B cell (primary cell): ENCODE measurements at regions not wholly inside any gene's neighbourhood (a gene's known extent, or its start where the extent isn't known, plus 50 kb on each side); places are given as distances from the start of the nearest gene placed in this dataset.

Experiments
- ATAC-seq: fragments of 200-7000 bp; cut with Tn5 transposase; one replicate; pipeline ENCODE4 v1.10.0; 2021; ENCODE audit warnings: low read depth, mild to moderate bottlenecking, moderate number of reproducible peaks, moderate library complexity
- CTCF ChIA-PET: fragments of 350-600 bp; sonication (Branson Sonifier 250); formaldehyde crosslinking; loops from one replicate; lab custom pipeline; 2021; ENCODE audit warnings: antibody characterized with exemption, inconsistent platforms; lab: Charles Lee
- POLR2A ChIA-PET: fragments of 350-600 bp; sonication (Branson Sonifier 250); formaldehyde crosslinking; loops from one replicate; lab custom pipeline; 2021; ENCODE audit warnings: antibody characterized with exemption; lab: Charles Lee
- DNase-seq: peaks from one replicate; pipeline ENCODE4 v3.0.0; 2013
- H2AFZ ChIP-seq: 2 replicates; pipeline ENCODE4 v1.6.1; 2012; ENCODE audit warnings: mild to moderate bottlenecking, low read depth, low read length; ENCODE audit not compliant: insufficient read depth, poor library complexity, severe bottlenecking
- H3K27ac ChIP-seq, 2 donors: 1 replicate in 1 of 2; 2 replicates in 1 of 2; pipeline ENCODE4 v1.5.1; 2012 to 2013; ENCODE audit warnings: low read length in 2 of 2, mild to moderate bottlenecking in 2 of 2, moderate library complexity in 1 of 2
- H3K27me3 ChIP-seq, 4 experiments: fragments of 200-600 bp in 1 of 4; sonication (generic) in 1 of 4; replicated peaks in 1 of 4; 1 replicate in 2 of 4; 2 replicates in 2 of 4; pipeline versions ENCODE4 v1.6.1 to v1.7.0; 2013 to 2016; ENCODE audit warnings: low read length in 3 of 4, mild to moderate bottlenecking in 2 of 4, mixed read lengths in 1 of 4, moderate library complexity in 1 of 4; ENCODE audit not compliant: insufficient read depth in 4 of 4, control insufficient read depth in 3 of 4; ENCODE audit errors: control extremely low read depth in 1 of 4
- H3K36me3 ChIP-seq, 2 experiments: replicated peaks in 1 of 2; 1 replicate in 1 of 2; 2 replicates in 1 of 2; pipeline versions ENCODE4 v1.6.1 to v1.7.1; 2013; ENCODE audit warnings: low read length in 1 of 2; ENCODE audit not compliant: insufficient read depth in 2 of 2, control insufficient read depth in 1 of 2; ENCODE audit errors: control extremely low read depth in 1 of 2, extremely low read depth in 1 of 2
- H3K4me1 ChIP-seq, 2 donors: fragments of 200-600 bp in 1 of 2; sonication (generic) in 1 of 2; 1 replicate in 1 of 2; 2 replicates in 1 of 2; pipeline versions ENCODE4 v1.5.1 to v1.6.1; 2013 to 2017; ENCODE audit warnings: low read length in 2 of 2; ENCODE audit not compliant: control insufficient read depth in 2 of 2, insufficient read depth in 2 of 2
- H3K4me2 ChIP-seq: replicated peaks from 2 replicates; pipeline ENCODE3; 2012; ENCODE audit warnings: mild to moderate bottlenecking, low read depth, low read length; ENCODE audit not compliant: poor library complexity, severe bottlenecking
- H3K4me3 ChIP-seq, 5 experiments: fragments of 200-600 bp in 1 of 5; sonication (generic) in 1 of 5; 1 replicate in 3 of 5; 2 replicates in 2 of 5; pipeline versions ENCODE4 v1.5.1 to v1.7.0; 2011 to 2016; ENCODE audit warnings: low read length in 4 of 5, mild to moderate bottlenecking in 4 of 5, low read depth in 2 of 5, control low read depth in 1 of 5, moderate library complexity in 1 of 5; ENCODE audit not compliant: insufficient read depth in 1 of 5; ENCODE audit errors: control extremely low read depth in 1 of 5, extremely low read depth in 1 of 5
- H3K79me2 ChIP-seq: fragments of 200-600 bp; sonication (generic); one replicate; pipeline ENCODE4 v1.6.0; 2016; ENCODE audit warnings: low read length; ENCODE audit not compliant: control insufficient read depth, insufficient read depth
- H3K9ac ChIP-seq: fragments of 200-600 bp; sonication (generic); 2 replicates; pipeline ENCODE4 v1.6.1; 2017; ENCODE audit warnings: mild to moderate bottlenecking, low read length, moderate library complexity
- H3K9me3 ChIP-seq, 3 donors: one replicate each; pipeline versions ENCODE4 v1.6.1 to v1.7.1; 2013; ENCODE audit warnings: low read length in 2 of 3; ENCODE audit not compliant: control insufficient read depth in 2 of 3, insufficient read depth in 1 of 3; ENCODE audit errors: control extremely low read depth in 1 of 3
- H4K20me1 ChIP-seq: 2 replicates; pipeline ENCODE4 v1.6.0; 2012; ENCODE audit warnings: mild to moderate bottlenecking, low read length; ENCODE audit not compliant: insufficient read depth, control insufficient read depth, poor library complexity, severe bottlenecking
- H3K27ac Mint-ChIP-seq: one replicate; pipeline ENCODE4 v1.8.0; 2021; ENCODE audit warnings: mixed read lengths
- H3K27me3 Mint-ChIP-seq: one replicate; pipeline ENCODE4 v1.8.0; 2021; ENCODE audit warnings: mixed read lengths
- H3K4me1 Mint-ChIP-seq: one replicate; pipeline ENCODE4 v1.8.0; 2021; ENCODE audit warnings: mixed read lengths
- H3K4me3 Mint-ChIP-seq: one replicate; pipeline ENCODE4 v1.8.0; 2021; ENCODE audit warnings: mixed read lengths
- H3K9me3 Mint-ChIP-seq: one replicate; pipeline ENCODE4 v1.8.0; 2022; ENCODE audit warnings: mixed read lengths; ENCODE audit not compliant: insufficient read depth
- CTCF ChIP-seq: fragments of 200-600 bp; IDR thresholded peaks from one replicate; pipeline ENCODE4 v1.8.0; 2022; ENCODE audit warnings: antibody characterized with exemption, mild to moderate bottlenecking
- EZH2 ChIP-seq: IDR thresholded peaks from 2 replicates; pipeline ENCODE4 v1.6.1; 2012; ENCODE audit warnings: borderline replicate concordance, low read depth, mild to moderate bottlenecking, moderate library complexity, low read length; ENCODE audit not compliant: insufficient read depth, poor library complexity, severe bottlenecking
- WGBS: methylation state at CpG from one replicate; pipeline ENCODE4 v1.1.5; 2013; ENCODE audit warnings: missing lambda C conversion rate; ENCODE audit not compliant: insufficient coverage; 5-methylcytosine and 5-hydroxymethylcytosine counted together
- intact Hi-C: fragments of 100-400 bp; cut with micrococcal nuclease; formaldehyde crosslinking; loops from one replicate; pipeline ENCODE4 v1.10.0; 2022

- intact Hi-C loops: no loop called here
- H3K4me1 Mint-ChIP-seq: no peaks in the 10 kb centered on the region
- ChIA-PET CTCF (no interaction called here), POLR2A (no interaction called here)
- H3K9ac ChIP-seq: no peak overlapping the region
- DNase-seq (no peak), ATAC-seq (no peak)
- no peaks in the 10 kb centered on the region for H3K9me3 ChIP-seq
- H3K27ac ChIP-seq: no peak overlapping the region
- H3K27me3 ChIP-seq: no peaks in the 10 kb centered on the region
- 57% methylated on average over 1 of the region's 1 CpG for WGBS
- no peaks in the 10 kb centered on the region for H3K27me3 Mint-ChIP-seq
- no peaks in the 10 kb centered on the region for H3K36me3 ChIP-seq
- H3K79me2 ChIP-seq: no peaks in the 10 kb centered on the region
- no peak overlapping the region for H3K4me2 ChIP-seq
- H4K20me1 ChIP-seq: no peaks in the 10 kb centered on the region
- TF ChIP-seq EZH2 (no peak), CTCF (no peak)
- no peaks in the 10 kb centered on the region for H3K4me1 ChIP-seq
- no peak overlapping the region for H2AFZ ChIP-seq
- H3K9me3 Mint-ChIP-seq: peaks cover 2% of the 10 kb centered on the region
- no peak overlapping the region for H3K4me3 Mint-ChIP-seq
- no peak overlapping the region for H3K27ac Mint-ChIP-seq
- no peak overlapping the region for H3K4me3 ChIP-seq
Observed at GRCh38 chr16:62539657-62540056, 503.4 kb upstream of the CDH8 start.

GRCh38 chr16:62530426-62530825 lies 494.2 kb upstream of the CDH8 start:
- H3K27ac ChIP-seq: no peak overlapping the region
- H3K4me2 ChIP-seq: no peak overlapping the region
- H3K4me3 ChIP-seq: no peak overlapping the region
- WGBS: no CpG with 5 or more reads among the region's 3 CpGs
- ChIA-PET POLR2A (no interaction called here), CTCF (no interaction called here)
- H3K9me3 Mint-ChIP-seq: peaks cover 5% of the 10 kb centered on the region
- H3K4me3 Mint-ChIP-seq: no peak overlapping the region
- DNase-seq: no peak
- no peak for TF ChIP-seq CTCF
- H2AFZ ChIP-seq: no peak overlapping the region
- intact Hi-C loops: no loop called here
- H3K27ac Mint-ChIP-seq: no peak overlapping the region
- ATAC-seq: no peak
- H3K9me3 ChIP-seq: no peaks in the 10 kb centered on the region
- no peaks in the 10 kb centered on the region for H3K27me3 Mint-ChIP-seq
- H3K79me2 ChIP-seq: no peaks in the 10 kb centered on the region
- no peaks in the 10 kb centered on the region for H3K36me3 ChIP-seq
- no peaks in the 10 kb centered on the region for H3K4me1 ChIP-seq
- H3K4me1 Mint-ChIP-seq: no peaks in the 10 kb centered on the region
- no peaks in the 10 kb centered on the region for H4K20me1 ChIP-seq
- no peaks in the 10 kb centered on the region for H3K27me3 ChIP-seq
- no peak overlapping the region for H3K9ac ChIP-seq
